ENCODE measurements at regions not wholly inside any gene's neighbourhood (a gene's known extent, or its start where the extent isn't known, plus 50 kb on each side); places are given as distances from the start of the nearest gene placed in this dataset.

DNA sequence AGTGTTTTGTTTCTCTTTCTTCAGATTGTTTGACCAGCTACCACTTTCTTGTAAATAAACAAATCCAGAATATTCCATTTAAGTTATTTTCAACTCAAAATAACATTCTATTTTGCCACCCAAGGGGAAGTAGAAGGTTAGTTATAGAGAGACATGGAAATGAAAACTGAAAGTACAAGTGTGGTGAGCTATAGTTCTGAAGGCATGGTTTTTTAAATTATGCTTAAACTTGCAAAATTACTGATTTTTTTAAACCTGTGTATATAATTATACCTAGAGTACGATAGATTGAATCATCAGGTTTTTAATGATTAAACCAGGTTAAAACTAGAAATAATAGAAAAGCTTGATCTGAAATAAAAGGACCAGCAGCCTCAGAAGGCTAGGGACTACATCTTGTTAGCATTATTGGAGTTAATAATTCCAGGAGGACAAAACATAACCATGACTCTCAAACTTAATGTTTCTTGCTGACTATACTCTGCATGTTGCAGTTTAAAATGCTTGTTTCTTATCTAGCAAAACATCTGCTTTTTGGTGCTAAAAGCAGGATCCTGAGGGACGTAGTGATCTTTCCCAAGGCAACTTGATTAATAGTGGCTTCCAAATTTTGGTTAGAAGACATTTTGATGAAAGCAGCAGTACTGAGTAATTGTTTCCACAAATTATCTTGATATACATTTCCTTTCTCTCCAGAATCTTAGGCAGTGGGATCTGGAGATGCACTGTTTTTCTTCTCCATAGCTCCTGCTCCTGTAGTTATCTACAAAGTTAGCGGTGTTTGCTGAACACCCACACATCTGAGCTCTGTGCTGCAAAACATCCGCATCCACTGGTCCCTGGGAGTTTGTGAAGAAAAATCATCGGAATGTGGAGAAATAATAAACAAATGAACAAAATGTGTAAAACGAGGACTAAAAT lies 327.2 kb upstream of the PKDCC start:
- TF ChIP-seq, protein P1, sequence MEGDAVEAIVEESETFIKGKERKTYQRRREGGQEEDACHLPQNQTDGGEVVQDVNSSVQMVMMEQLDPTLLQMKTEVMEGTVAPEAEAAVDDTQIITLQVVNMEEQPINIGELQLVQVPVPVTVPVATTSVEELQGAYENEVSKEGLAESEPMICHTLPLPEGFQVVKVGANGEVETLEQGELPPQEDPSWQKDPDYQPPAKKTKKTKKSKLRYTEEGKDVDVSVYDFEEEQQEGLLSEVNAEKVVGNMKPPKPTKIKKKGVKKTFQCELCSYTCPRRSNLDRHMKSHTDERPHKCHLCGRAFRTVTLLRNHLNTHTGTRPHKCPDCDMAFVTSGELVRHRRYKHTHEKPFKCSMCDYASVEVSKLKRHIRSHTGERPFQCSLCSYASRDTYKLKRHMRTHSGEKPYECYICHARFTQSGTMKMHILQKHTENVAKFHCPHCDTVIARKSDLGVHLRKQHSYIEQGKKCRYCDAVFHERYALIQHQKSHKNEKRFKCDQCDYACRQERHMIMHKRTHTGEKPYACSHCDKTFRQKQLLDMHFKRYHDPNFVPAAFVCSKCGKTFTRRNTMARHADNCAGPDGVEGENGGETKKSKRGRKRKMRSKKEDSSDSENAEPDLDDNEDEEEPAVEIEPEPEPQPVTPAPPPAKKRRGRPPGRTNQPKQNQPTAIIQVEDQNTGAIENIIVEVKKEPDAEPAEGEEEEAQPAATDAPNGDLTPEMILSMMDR (IDR thresholded peaks at IDR 0.05 in 8 of 11, conservative IDR thresholded peaks at IDR 0.05 in 3 of 11): no peak
- TF ChIP-seq POLR2A (IDR thresholded peaks at IDR 0.05): no peak
